Neutrophil (primary cell): ENCODE measurements at regions not wholly inside any gene's neighbourhood (a gene's known extent, or its start where the extent isn't known, plus 50 kb on each side); places are given as distances from the start of the nearest gene placed in this dataset.
"Not testable (repeated sequence)": the region's sequence is repeated elsewhere in the genome, so short reads cannot be mapped to it uniquely, and the experiment has no call there.

ENCODE experiments used
- H3K27ac ChIP-seq: fragments of 200-600 bp; sonication (generic); 2 replicates; pipeline ENCODE4 v1.5.1; 2016; ENCODE audit warnings: mild to moderate bottlenecking, moderate library complexity
- H3K27me3 ChIP-seq: fragments of 200-600 bp; sonication (generic); 2 replicates; pipeline ENCODE4 v1.6.0; 2016; ENCODE audit warnings: mild to moderate bottlenecking
- H3K36me3 ChIP-seq: fragments of 200-600 bp; sonication (generic); 2 replicates; pipeline ENCODE4 v1.5.1; 2017
- H3K4me1 ChIP-seq, 2 experiments: fragments of 200-600 bp in 1 of 2; sonication (generic) in 1 of 2; 1 replicate in 1 of 2; 2 replicates in 1 of 2; pipeline versions ENCODE4 v1.5.1 to v1.6.1; 2013 to 2016; ENCODE audit warnings: low read depth in 1 of 2, low read length in 1 of 2, mild to moderate bottlenecking in 1 of 2, moderate library complexity in 1 of 2; ENCODE audit not compliant: control insufficient read depth in 1 of 2, insufficient read depth in 1 of 2
- H3K4me3 ChIP-seq, 2 experiments: fragments of 200-600 bp in 1 of 2; sonication (generic) in 1 of 2; 1 replicate in 1 of 2; 2 replicates in 1 of 2; pipeline ENCODE4 v1.5.1; 2013 to 2016; ENCODE audit warnings: low read depth in 1 of 2, low read length in 1 of 2, mild to moderate bottlenecking in 1 of 2, moderate library complexity in 1 of 2
- H3K9me3 ChIP-seq: fragments of 200-600 bp; sonication (generic); 2 replicates; pipeline ENCODE4 v1.5.1; 2016
- CTCF ChIP-seq: fragments of 200-600 bp; sonication (generic); IDR thresholded peaks from 2 replicates; pipeline ENCODE4 v1.5.1; 2016; ENCODE audit warnings: antibody characterized with exemption

GRCh38 chr9:31740705-31741104 lies 643.7 kb upstream of the ACO1 start:
- no peak for TF ChIP-seq CTCF
- Histone ChIP-seq H3K9me3 (no peaks in the 10 kb centered on the region), H3K4me3 (no peak overlapping the region), H3K27me3 (no peaks in the 10 kb centered on the region), H3K4me1 (no peaks in the 10 kb centered on the region), H3K27ac (no peak overlapping the region), H3K36me3 (no peaks in the 10 kb centered on the region)

GRCh38 chr9:31744589-31744988 lies 639.9 kb upstream of the ACO1 start:
- TF ChIP-seq CTCF: no peak
- H3K27me3 ChIP-seq: no peaks in the 10 kb centered on the region
- no peaks in the 10 kb centered on the region for H3K36me3 ChIP-seq
- H3K27ac ChIP-seq: no peak overlapping the region
- no peaks in the 10 kb centered on the region for H3K4me1 ChIP-seq
- H3K4me3 ChIP-seq: no peak overlapping the region
- no peaks in the 10 kb centered on the region for H3K9me3 ChIP-seq

GRCh38 chr9:31745468-31745867 lies 639.0 kb upstream of the ACO1 start:
- H3K27me3 ChIP-seq: no peaks in the 10 kb centered on the region
- no peak overlapping the region for H3K27ac ChIP-seq
- H3K36me3 ChIP-seq: no peaks in the 10 kb centered on the region
- H3K4me3 ChIP-seq: no peak overlapping the region
- no peak for TF ChIP-seq CTCF
- H3K4me1 ChIP-seq: no peaks in the 10 kb centered on the region
- H3K9me3 ChIP-seq: no peaks in the 10 kb centered on the region

- Histone ChIP-seq H3K4me3 (no peak overlapping the region), H3K4me1 (no peaks in the 10 kb centered on the region), H3K36me3 (no peaks in the 10 kb centered on the region), H3K27ac (no peak overlapping the region), H3K9me3 (no peaks in the 10 kb centered on the region), H3K27me3 (no peaks in the 10 kb centered on the region)
- TF ChIP-seq CTCF: no peak
Measured at GRCh38 chr9:31745886-31746285, 638.6 kb upstream of the ACO1 start.

- H3K36me3 ChIP-seq: no peaks in the 10 kb centered on the region
- H3K4me3 ChIP-seq: no peak overlapping the region
- H3K4me1 ChIP-seq: no peaks in the 10 kb centered on the region
- TF ChIP-seq CTCF: no peak
- no peak overlapping the region for H3K27ac ChIP-seq
- H3K9me3 ChIP-seq: no peaks in the 10 kb centered on the region
- no peaks in the 10 kb centered on the region for H3K27me3 ChIP-seq
Measured at GRCh38 chr9:31753756-31754155, 630.7 kb upstream of the ACO1 start.

GRCh38 chr9:31759703-31760102 lies 624.7 kb upstream of the ACO1 start:
- Histone ChIP-seq H3K27me3 (no peaks in the 10 kb centered on the region), H3K4me3 (no peak overlapping the region), H3K4me1 (no peaks in the 10 kb centered on the region), H3K36me3 (no peaks in the 10 kb centered on the region), H3K27ac (no peak overlapping the region), H3K9me3 (no peaks in the 10 kb centered on the region)
- TF ChIP-seq CTCF: no peak

GRCh38 chr9:31774021-31774420 lies 610.4 kb upstream of the ACO1 start:
- not testable (repeated sequence) for H3K4me1 ChIP-seq, H3K4me3 ChIP-seq, H3K27ac ChIP-seq, H3K36me3 ChIP-seq, H3K9me3 ChIP-seq, H3K27me3 ChIP-seq
